Gastrocnemius medialis (tissue), 4 donors: ENCODE measurements at regions not wholly inside any gene's neighbourhood (a gene's known extent, or its start where the extent isn't known, plus 50 kb on each side); places are given as distances from the start of the nearest gene placed in this dataset.

ENCODE experiments used
- POLR2A ChIP-seq, 2 donors: fragments of 450-650 bp; IDR thresholded peaks; one replicate each; pipeline ENCODE4 v1.6.1; 2017; ENCODE audit warnings: antibody characterized with exemption in 2 of 2, mild to moderate bottlenecking in 2 of 2, moderate library complexity in 2 of 2
- TF ChIP-seq, protein P1 (sequence below), 5 experiments: fragments of 450-650 bp in 3 of 5; fragments of 200-600 bp in 2 of 5; sonication (generic) in 2 of 5; IDR thresholded peaks in 4 of 5; conservative IDR thresholded peaks in 1 of 5; 1 replicate in 4 of 5; 2 replicates in 1 of 5; pipeline ENCODE4 v1.5.1; 2016 to 2019; ENCODE audit warnings: antibody characterized with exemption in 5 of 5, mild to moderate bottlenecking in 3 of 5, moderate library complexity in 3 of 5

DNA sequence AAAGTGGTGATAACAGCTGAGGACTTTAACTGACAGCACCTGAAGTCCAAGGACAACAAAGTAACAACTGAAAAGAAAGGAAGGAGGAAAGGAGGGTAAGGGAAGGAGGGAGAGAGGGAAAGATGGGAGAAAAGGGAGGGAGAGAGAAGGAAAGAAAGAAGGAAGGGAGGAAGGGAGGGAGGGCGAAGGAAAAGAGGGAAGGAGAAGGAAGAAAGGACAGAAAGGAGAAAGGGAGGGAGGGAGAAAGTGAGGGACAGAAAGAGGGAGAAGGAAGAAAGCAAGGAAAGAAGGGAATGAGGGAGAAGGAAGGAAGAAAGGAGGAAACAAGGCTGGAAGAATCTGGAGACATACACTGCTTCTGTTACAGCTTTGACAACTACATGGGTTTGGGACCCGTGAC lies 494.4 kb downstream of the FUT8 start:
- TF ChIP-seq POLR2A (IDR thresholded peaks at IDR 0.05) = no peak
- TF ChIP-seq, protein P1, sequence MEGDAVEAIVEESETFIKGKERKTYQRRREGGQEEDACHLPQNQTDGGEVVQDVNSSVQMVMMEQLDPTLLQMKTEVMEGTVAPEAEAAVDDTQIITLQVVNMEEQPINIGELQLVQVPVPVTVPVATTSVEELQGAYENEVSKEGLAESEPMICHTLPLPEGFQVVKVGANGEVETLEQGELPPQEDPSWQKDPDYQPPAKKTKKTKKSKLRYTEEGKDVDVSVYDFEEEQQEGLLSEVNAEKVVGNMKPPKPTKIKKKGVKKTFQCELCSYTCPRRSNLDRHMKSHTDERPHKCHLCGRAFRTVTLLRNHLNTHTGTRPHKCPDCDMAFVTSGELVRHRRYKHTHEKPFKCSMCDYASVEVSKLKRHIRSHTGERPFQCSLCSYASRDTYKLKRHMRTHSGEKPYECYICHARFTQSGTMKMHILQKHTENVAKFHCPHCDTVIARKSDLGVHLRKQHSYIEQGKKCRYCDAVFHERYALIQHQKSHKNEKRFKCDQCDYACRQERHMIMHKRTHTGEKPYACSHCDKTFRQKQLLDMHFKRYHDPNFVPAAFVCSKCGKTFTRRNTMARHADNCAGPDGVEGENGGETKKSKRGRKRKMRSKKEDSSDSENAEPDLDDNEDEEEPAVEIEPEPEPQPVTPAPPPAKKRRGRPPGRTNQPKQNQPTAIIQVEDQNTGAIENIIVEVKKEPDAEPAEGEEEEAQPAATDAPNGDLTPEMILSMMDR (IDR thresholded peaks at IDR 0.05 in 4 of 5, conservative IDR thresholded peaks at IDR 0.05 in 1 of 5) = no peak
